WERI-Rb-1 (cell line): ENCODE measurements at regions not wholly inside any gene's neighbourhood (a gene's known extent, or its start where the extent isn't known, plus 50 kb on each side); places are given as distances from the start of the nearest gene placed in this dataset.

Experiments
- DNase-seq: peaks from one replicate; pipeline ENCODE4 v3.0.0-alpha.2; 2020
- H3K27ac ChIP-seq: fragments of 250-450 bp; sonication (Bioruptor Pico); 2 replicates; pipeline ENCODE4 v1.5.1; 2020; ENCODE audit warnings: mild to moderate bottlenecking, moderate library complexity
- H3K27me3 ChIP-seq: fragments of 250-450 bp; sonication (Bioruptor Pico); 2 replicates; pipeline ENCODE4 v1.5.1; 2021; ENCODE audit warnings: mild to moderate bottlenecking, low read depth, moderate library complexity; ENCODE audit not compliant: insufficient read depth, severe bottlenecking
- H3K36me3 ChIP-seq: fragments of 250-450 bp; sonication (Bioruptor Pico); 2 replicates; pipeline ENCODE4 v1.5.1; 2020; ENCODE audit warnings: mild to moderate bottlenecking, moderate library complexity
- H3K4me3 ChIP-seq: 2 replicates; pipeline ENCODE4 v1.5.1; 2011; ENCODE audit warnings: low read depth, mild to moderate bottlenecking, control low read depth, low read length
- H3K9me3 ChIP-seq: fragments of 250-450 bp; sonication (Bioruptor Pico); 2 replicates; pipeline ENCODE4 v1.5.1; 2021; ENCODE audit warnings: mild to moderate bottlenecking, moderate library complexity; ENCODE audit not compliant: severe bottlenecking
- CTCF ChIP-seq: IDR thresholded peaks from 2 replicates; pipeline ENCODE4 v1.5.1; 2011; ENCODE audit warnings: low read depth, mild to moderate bottlenecking, control low read depth, inconsistent platforms, low read length

- Histone ChIP-seq H3K9me3 (peaks cover 5% of the 10 kb centered on the region), H3K27me3 (peaks cover 68% of the 10 kb centered on the region), H3K4me3 (no peak overlapping the region), H3K36me3 (no peaks in the 10 kb centered on the region), H3K27ac (no peak overlapping the region)
- no peak for TF ChIP-seq CTCF
- no peak for DNase-seq
Observed at GRCh38 chr2:175462246-175462645, 280.7 kb upstream of the ATP5MC3 start.

GRCh38 chr2:175461839-175462238, 280.3 kb upstream of the ATP5MC3 start:
- DNase-seq: no peak
- no peak overlapping the region for H3K27ac ChIP-seq
- H3K4me3 ChIP-seq: no peak overlapping the region
- peaks cover 5% of the 10 kb centered on the region for H3K9me3 ChIP-seq
- TF ChIP-seq CTCF: no peak
- H3K27me3 ChIP-seq: peaks cover 66% of the 10 kb centered on the region
- H3K36me3 ChIP-seq: no peaks in the 10 kb centered on the region

- TF ChIP-seq CTCF: no peak
- no peak for DNase-seq
- H3K36me3 ChIP-seq: no peaks in the 10 kb centered on the region
- H3K9me3 ChIP-seq: peaks cover 5% of the 10 kb centered on the region
- no peak overlapping the region for H3K27ac ChIP-seq
- H3K27me3 ChIP-seq: peaks cover 52% of the 10 kb centered on the region
- no peak overlapping the region for H3K4me3 ChIP-seq
Observed at GRCh38 chr2:175457895-175458448, 276.5 kb upstream of the ATP5MC3 start.

- TF ChIP-seq CTCF: no peak
- no peak overlapping the region for H3K4me3 ChIP-seq
- H3K36me3 ChIP-seq: no peaks in the 10 kb centered on the region
- no peak overlapping the region for H3K27ac ChIP-seq
- H3K9me3 ChIP-seq: no peaks in the 10 kb centered on the region
- DNase-seq: no peak
- H3K27me3 ChIP-seq: peaks cover 39% of the 10 kb centered on the region
Observed at GRCh38 chr2:175454953-175455389, 273.5 kb upstream of the ATP5MC3 start.

GRCh38 chr2:175450029-175450760, 268.7 kb upstream of the ATP5MC3 start:
- no peak for DNase-seq
- H3K9me3 ChIP-seq: no peaks in the 10 kb centered on the region
- no peaks in the 10 kb centered on the region for H3K36me3 ChIP-seq
- H3K4me3 ChIP-seq: no peak overlapping the region
- no peak overlapping the region for H3K27ac ChIP-seq
- peaks cover 47% of the 10 kb centered on the region for H3K27me3 ChIP-seq
- no peak for TF ChIP-seq CTCF
